ENCODE measurements at regions not wholly inside any gene's neighbourhood (a gene's known extent, or its start where the extent isn't known, plus 50 kb on each side); places are given as distances from the start of the nearest gene placed in this dataset.

DNA sequence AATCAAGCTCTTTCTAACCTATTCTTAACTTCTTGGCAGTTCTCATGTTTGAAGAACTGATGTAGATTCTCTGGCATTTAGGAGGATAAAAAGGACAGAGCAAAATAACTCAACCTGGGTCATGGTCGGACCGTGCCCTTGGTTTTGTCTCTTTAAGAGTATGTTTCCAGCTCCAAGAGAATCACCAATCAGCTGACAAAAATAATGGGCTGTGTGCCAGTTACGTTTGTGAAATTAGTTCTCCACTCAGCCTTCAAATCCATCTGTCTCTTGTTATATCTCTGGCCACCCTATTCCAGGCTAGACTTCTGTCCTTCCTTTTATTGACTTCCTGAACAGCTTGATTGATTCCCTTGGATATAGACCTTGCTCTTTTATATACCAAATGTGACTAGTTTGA, 225.7 kb downstream of the EPHA4 start:
- no peak for DNase-seq

DNA sequence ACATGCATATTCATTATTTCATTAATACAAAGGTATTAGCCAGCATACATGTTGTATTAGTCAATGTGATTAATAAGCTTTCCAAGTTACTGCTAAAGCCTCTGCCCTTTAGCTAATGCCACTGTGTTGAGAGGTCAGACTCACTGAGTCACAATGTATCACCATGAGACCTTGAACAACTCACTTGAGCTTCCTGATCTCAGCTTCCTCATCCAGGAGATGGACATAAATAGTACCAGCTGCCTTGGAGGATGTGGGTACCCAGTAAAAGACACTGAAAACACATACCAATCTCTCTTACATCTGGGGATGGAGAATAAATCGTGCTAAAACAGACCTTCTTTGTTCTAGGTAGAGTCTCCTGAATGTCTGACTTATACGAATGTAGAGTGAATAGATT, 224.6 kb downstream of the EPHA4 start:
- DNase-seq: no peak

DNA sequence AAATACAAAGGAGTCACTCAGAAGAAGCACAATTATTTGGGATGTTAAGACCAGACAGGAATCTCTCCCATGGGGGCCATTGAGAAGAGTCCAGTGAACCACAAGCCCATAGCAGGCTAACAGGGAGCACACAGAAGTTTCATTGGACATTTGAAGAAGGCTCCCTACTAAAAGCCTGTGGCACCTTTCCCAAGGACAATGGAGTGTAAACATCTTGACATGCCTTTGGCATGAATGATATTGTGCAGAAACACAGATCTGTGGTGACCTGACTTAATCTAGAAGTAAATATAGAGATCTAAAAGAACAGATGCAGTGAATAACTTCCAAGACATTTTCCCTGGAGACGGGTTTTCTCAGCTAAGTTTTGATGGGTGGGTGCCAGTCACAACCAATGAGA, 221.5 kb downstream of the EPHA4 start:
- no peak for DNase-seq

DNA sequence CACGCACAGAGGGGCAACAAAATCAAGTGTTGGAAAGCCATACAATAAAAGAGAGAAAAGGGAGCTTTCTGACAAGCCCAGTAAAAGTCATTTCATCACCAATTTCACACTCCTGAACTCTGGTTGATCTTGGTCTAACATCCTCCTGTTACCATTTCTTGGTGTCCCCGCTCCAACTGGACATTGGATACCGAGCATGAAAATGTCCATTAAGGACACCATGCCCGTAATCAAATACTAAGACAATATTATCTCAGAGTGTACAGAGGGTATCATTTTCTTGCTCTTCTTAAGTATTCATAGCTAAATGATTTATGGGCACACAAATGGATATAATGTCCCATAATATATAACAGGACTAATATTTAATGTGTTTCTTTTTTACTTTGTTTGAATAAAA, 218.9 kb downstream of the EPHA4 start:
- no peak for DNase-seq

DNA sequence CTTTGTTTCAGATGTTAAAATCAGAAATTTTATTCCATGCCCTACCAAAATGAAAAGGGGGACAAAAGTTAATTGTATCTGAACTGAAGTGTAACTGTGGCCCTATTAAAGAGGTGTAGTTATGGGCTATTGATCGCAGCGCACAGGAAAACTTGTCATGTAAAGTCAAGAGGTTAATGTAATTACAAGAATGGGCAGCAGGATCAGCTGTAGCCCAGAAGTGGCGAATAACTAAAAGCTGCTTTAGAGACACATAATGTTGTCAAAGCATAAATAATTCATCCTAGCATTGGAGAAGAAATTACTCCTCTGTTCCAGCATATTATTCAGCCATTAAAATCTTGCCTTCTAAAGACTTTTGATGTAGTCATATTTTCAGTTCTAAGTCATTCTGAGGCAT, 211.8 kb downstream of the EPHA4 start:
- no peak for DNase-seq

DNA sequence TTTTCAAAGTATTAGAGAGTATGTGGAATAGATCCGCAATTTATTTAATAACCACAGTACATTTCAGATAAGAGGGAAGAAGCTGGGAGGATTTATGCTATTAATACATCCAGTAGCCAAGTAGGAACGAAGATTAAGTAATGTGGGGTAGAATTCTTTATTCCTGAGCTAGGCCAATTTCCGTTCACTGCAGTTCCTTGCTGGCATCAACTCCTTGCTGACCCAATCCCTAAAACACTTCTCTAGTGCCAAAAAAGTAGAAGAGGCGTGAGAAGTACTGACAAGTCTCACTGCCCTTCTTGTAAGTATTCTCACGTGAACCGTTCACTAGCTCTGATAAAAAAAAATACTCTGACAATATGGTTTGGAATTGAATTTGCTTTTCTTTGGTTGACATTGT, 211.4 kb downstream of the EPHA4 start:
- DNase-seq: no peak

DNA sequence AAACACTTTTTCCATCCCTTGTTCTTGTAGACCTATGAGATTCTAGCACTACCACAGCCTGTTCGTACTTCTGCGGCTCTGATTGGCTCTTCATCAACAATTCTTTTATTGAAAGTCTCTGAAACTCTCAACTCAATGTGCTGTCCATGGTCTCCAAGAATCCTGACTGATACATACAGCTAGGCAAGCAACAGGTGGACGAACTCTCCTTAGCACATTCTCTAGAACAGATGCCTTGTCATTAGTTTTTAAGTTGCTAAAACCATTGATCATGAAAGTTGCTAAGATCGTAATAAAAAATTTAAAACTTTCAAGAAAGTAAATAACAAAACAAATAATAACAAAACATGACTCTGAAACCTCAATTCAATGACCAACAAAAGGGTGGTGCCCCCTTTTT, 210.5 kb downstream of the EPHA4 start:
- no peak for DNase-seq

DNA sequence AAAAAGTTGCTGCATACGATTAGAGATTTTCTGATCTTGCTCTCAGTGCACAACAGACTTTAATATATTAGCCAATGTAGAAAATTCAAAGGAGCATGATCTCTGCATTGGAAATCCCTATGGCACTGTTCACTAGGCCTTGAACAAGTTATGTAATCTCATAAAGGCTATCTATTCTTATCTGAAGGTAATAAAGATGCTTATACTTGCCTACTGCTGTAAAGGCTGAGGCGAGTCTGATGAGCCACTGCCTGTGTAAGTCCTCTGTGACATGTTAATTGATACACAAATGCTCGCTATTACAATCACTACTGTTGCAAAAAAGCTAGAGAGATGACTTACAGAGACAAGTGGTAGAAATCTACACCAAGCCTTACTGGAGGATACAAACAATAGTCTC, 207.4 kb downstream of the EPHA4 start:
- DNase-seq: no peak
